Gastrocnemius medialis (tissue), 4 donors: ENCODE measurements at regions not wholly inside any gene's neighbourhood (a gene's known extent, or its start where the extent isn't known, plus 50 kb on each side); places are given as distances from the start of the nearest gene placed in this dataset.

Experiments
- CTCF ChIP-seq, 5 experiments: fragments of 450-650 bp in 3 of 5; fragments of 200-600 bp in 2 of 5; sonication (generic) in 2 of 5; IDR thresholded peaks in 4 of 5; conservative IDR thresholded peaks in 1 of 5; 1 replicate in 4 of 5; 2 replicates in 1 of 5; pipeline ENCODE4 v1.5.1; 2016 to 2019; ENCODE audit warnings: antibody characterized with exemption in 5 of 5, mild to moderate bottlenecking in 3 of 5, moderate library complexity in 3 of 5
- POLR2A ChIP-seq, 2 donors: fragments of 450-650 bp; IDR thresholded peaks; one replicate each; pipeline ENCODE4 v1.6.1; 2017; ENCODE audit warnings: antibody characterized with exemption in 2 of 2, mild to moderate bottlenecking in 2 of 2, moderate library complexity in 2 of 2

- TF ChIP-seq CTCF (IDR thresholded peaks at IDR 0.05 in 4 of 5, conservative IDR thresholded peaks at IDR 0.05 in 1 of 5) (no peak), POLR2A (IDR thresholded peaks at IDR 0.05) (no peak)
These were observed 348.8 kb upstream of the C2CD4B start for GRCh38 chr15:62513893-62514292.
